ENCODE measurements at regions not wholly inside any gene's neighbourhood (a gene's known extent, or its start where the extent isn't known, plus 50 kb on each side); places are given as distances from the start of the nearest gene placed in this dataset.

- TF ChIP-seq, protein P1, sequence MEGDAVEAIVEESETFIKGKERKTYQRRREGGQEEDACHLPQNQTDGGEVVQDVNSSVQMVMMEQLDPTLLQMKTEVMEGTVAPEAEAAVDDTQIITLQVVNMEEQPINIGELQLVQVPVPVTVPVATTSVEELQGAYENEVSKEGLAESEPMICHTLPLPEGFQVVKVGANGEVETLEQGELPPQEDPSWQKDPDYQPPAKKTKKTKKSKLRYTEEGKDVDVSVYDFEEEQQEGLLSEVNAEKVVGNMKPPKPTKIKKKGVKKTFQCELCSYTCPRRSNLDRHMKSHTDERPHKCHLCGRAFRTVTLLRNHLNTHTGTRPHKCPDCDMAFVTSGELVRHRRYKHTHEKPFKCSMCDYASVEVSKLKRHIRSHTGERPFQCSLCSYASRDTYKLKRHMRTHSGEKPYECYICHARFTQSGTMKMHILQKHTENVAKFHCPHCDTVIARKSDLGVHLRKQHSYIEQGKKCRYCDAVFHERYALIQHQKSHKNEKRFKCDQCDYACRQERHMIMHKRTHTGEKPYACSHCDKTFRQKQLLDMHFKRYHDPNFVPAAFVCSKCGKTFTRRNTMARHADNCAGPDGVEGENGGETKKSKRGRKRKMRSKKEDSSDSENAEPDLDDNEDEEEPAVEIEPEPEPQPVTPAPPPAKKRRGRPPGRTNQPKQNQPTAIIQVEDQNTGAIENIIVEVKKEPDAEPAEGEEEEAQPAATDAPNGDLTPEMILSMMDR (IDR thresholded peaks at IDR 0.05; ENCODE audit: low read depth, low read length), result no peak
- Histone ChIP-seq H3K27ac (no peak overlapping the region), H3K4me1 (ENCODE audit: low read depth) (no peaks in the 10 kb centered on the region), H3K27me3 (no peaks in the 10 kb centered on the region), H3K9me3 (ENCODE audit: low read depth) (no peaks in the 10 kb centered on the region), H3K4me3 (no peak overlapping the region), H3K36me3 (no peaks in the 10 kb centered on the region)
- no peak for DNase-seq (ENCODE audit: low read depth in 1 of 2, low spot score in 1 of 2)
Measured at GRCh38 chr22:48434868-48435250, 1392.8 kb downstream of the BRD1 start.

GRCh38 chr22:48434156-48434867 lies 1393.4 kb downstream of the BRD1 start:
- H3K36me3 ChIP-seq, result no peaks in the 10 kb centered on the region
- no peaks in the 10 kb centered on the region for H3K9me3 ChIP-seq (ENCODE audit: low read depth)
- no peak overlapping the region for H3K27ac ChIP-seq
- DNase-seq (ENCODE audit: low read depth in 1 of 2, low spot score in 1 of 2), result no peak
- no peak overlapping the region for H3K4me3 ChIP-seq
- no peaks in the 10 kb centered on the region for H3K27me3 ChIP-seq
- no peaks in the 10 kb centered on the region for H3K4me1 ChIP-seq (ENCODE audit: low read depth)
- TF ChIP-seq, protein P1 (IDR thresholded peaks at IDR 0.05; ENCODE audit: low read depth, low read length), result no peak

- Histone ChIP-seq H3K4me1 (ENCODE audit: low read depth) (no peaks in the 10 kb centered on the region), H3K4me3 (no peak overlapping the region), H3K36me3 (no peaks in the 10 kb centered on the region), H3K9me3 (ENCODE audit: low read depth) (no peaks in the 10 kb centered on the region), H3K27ac (no peak overlapping the region), H3K27me3 (no peaks in the 10 kb centered on the region)
- TF ChIP-seq, protein P1 (IDR thresholded peaks at IDR 0.05; ENCODE audit: low read depth, low read length), result no peak
- no peak for DNase-seq (ENCODE audit: low read depth in 1 of 2, low spot score in 1 of 2)
Measured at GRCh38 chr22:48433647-48434046, 1394.0 kb downstream of the BRD1 start.

DNA sequence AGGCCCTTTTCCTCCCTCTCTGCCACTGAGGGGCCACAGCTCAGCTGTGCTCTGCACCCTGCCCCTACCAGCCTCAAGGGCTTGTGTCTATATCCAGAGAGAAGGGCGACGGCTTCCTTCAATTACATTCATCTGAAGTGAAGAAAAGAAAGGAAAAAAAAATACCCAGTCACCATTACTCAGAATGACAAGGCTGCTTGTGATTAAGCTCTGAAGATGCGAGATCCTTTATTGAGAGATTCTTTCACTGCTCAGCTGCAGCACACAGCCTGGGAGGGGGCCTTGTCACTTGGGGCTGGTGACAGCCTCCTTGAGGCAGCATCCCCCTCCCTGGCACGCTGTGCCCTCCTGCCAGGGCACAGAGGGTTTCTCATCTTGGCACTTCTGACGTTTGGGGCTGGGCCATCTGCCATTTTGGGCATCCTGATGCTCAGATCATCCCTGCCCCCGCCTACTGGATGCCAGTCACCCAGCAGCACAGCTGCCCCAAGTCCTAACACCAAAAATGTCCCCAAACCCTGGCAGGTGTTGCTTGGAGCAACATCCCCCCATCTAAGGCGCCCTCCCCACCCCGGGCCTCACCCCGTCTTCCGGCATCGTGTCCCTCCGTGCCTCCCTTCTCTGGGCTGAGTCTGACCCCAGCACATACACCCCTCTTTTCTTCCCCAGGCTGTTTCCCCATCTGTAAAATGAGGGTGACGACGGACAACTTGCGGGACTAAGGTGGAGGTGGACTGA lies 1394.7 kb downstream of the BRD1 start:
- H3K4me3 ChIP-seq, result no peak overlapping the region
- H3K9me3 ChIP-seq (ENCODE audit: low read depth), result no peaks in the 10 kb centered on the region
- no peak for DNase-seq (ENCODE audit: low read depth in 1 of 2, low spot score in 1 of 2)
- H3K27ac ChIP-seq, result no peak overlapping the region
- TF ChIP-seq, protein P1 (IDR thresholded peaks at IDR 0.05; ENCODE audit: low read depth, low read length), result no peak
- no peaks in the 10 kb centered on the region for H3K36me3 ChIP-seq
- no peaks in the 10 kb centered on the region for H3K27me3 ChIP-seq
- no peaks in the 10 kb centered on the region for H3K4me1 ChIP-seq (ENCODE audit: low read depth)

DNA sequence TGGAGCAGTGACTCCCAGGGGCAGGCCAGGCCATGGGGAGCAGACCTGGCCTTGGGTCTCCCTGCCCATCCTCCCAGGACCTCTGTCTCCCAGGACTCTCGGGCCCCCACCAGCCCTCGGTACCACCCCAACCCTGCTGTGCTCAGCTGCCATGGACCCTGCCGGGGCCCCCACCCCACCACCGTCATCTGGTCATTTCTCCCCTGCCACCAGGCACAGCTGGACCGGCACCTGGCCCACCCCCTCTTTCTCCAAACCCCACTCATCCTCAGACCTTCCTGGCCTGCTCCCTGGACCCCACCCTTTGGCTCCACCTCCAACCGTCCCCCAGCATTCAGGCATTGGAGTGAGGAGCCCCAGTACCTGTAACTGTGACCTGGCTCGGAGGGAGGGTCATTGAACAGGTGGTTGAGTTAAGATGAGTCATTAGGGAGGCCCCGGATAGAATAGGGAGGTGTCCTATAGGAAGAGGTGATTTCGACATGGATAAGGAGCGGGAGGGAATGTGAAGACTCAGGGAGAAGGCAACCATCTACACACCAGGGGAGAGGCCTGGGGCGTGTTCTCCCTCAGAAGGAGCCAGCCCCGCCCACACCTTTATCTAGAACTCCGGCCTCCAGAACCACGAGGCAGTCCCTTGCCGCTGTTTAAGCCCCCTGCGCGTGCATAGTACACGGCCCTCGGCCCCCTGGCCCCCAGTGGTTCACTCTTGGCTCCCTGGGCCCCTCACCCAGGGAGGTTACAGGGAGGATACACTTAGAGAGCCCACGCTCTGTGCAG lies 1395.9 kb downstream of the BRD1 start:
- TF ChIP-seq, protein P1 (IDR thresholded peaks at IDR 0.05; ENCODE audit: low read depth, low read length), result no peak
- Histone ChIP-seq H3K36me3 (no peaks in the 10 kb centered on the region), H3K27ac (no peak overlapping the region), H3K4me1 (ENCODE audit: low read depth) (no peaks in the 10 kb centered on the region), H3K9me3 (ENCODE audit: low read depth) (no peaks in the 10 kb centered on the region), H3K27me3 (no peaks in the 10 kb centered on the region), H3K4me3 (no peak overlapping the region)
- DNase-seq (ENCODE audit: low read depth in 1 of 2, low spot score in 1 of 2), result no peak
